K562 (cell line): ENCODE measurements at regions not wholly inside any gene's neighbourhood (a gene's known extent, or its start where the extent isn't known, plus 50 kb on each side); places are given as distances from the start of the nearest gene placed in this dataset.

Experiments
- ATAC-seq: fragments of 200-7000 bp; cut with Tn5 transposase; 3 replicates; pipeline ENCODE4 v1.9.1; 2020; ENCODE audit warnings: moderate library complexity
- BruUV-seq: library from RNA; stranded (reverse); fragments of 400-500 nt; replicated peaks from 2 replicates; lab custom pipeline; 2021; lab: Mats Ljungman, UMichigan
- CTCF ChIA-PET: fragments of 300-600 bp; formaldehyde crosslinking; extraction: SDS; loops from one replicate; lab custom pipeline; 2021; ENCODE audit warnings: low intra/inter-chr PET ratio; lab: Yijun Ruan, JAX
- POLR2A ChIA-PET: fragments of 300-600, 350-650 bp; sonication (Branson Sonifier 250); formaldehyde crosslinking; extraction: SDS; loops from one replicate; lab custom pipeline; 2021; ENCODE audit warnings: antibody characterized with exemption, inconsistent platforms; lab: Yijun Ruan, JAX
- DNase-seq, 4 experiments: peaks; one replicate each; pipeline versions ENCODE4 v3.0.0 to v3.0.0-alpha.2; 2011 to 2018; ENCODE audit warnings: low spot score in 3 of 4, mixed read lengths in 3 of 4; ENCODE audit errors: extremely low read depth in 1 of 4
- FAIRE-seq: peaks from 2 replicates; lab custom pipeline; 2011; peaks lifted over from hg19 to GRCh38; lab: Jason Lieb, UNC
- H2AFZ ChIP-seq: 2 replicates; pipeline ENCODE4 v1.6.0; 2011; ENCODE audit warnings: low read depth, low read length, control low read depth, inconsistent platforms
- H3K27ac ChIP-seq: fragments of 200-600 bp; 3 replicates; pipeline ENCODE4 v1.8.0; 2011; ENCODE audit warnings: low read depth, mild to moderate bottlenecking, control low read depth, inconsistent platforms, low read length, moderate library complexity, mixed read lengths; ENCODE audit errors: extremely low read depth
- H3K27me3 ChIP-seq, 2 experiments: fragments of 300-600 bp in 1 of 2; 2 replicates in 1 of 2; 3 replicates in 1 of 2; pipeline versions ENCODE4 v1.6.0 to v1.8.0; 2011; ENCODE audit warnings: inconsistent platforms in 2 of 2, low read length in 2 of 2, mild to moderate bottlenecking in 1 of 2, mixed read lengths in 1 of 2, moderate library complexity in 1 of 2; ENCODE audit not compliant: control insufficient read depth in 2 of 2, insufficient read depth in 2 of 2
- H3K36me3 ChIP-seq: fragments of 300-600 bp; 3 replicates; pipeline ENCODE4 v1.8.0; 2011; ENCODE audit warnings: mild to moderate bottlenecking, low read length, inconsistent platforms; ENCODE audit not compliant: control insufficient read depth, insufficient read depth
- H3K4me1 ChIP-seq, 2 experiments: fragments of 200-600 bp in 1 of 2; replicated peaks in 1 of 2; 2 replicates in 1 of 2; 3 replicates in 1 of 2; pipeline versions ENCODE4 v1.5.1 to v1.8.0; 2011; ENCODE audit warnings: inconsistent platforms in 2 of 2, low read length in 2 of 2, mild to moderate bottlenecking in 1 of 2, mixed read lengths in 1 of 2, moderate library complexity in 1 of 2; ENCODE audit not compliant: control insufficient read depth in 2 of 2, insufficient read depth in 2 of 2
- H3K4me2 ChIP-seq: 2 replicates; pipeline ENCODE4 v1.6.1; 2011; ENCODE audit warnings: low read length, control low read depth, inconsistent platforms, mixed read lengths; ENCODE audit not compliant: insufficient read depth
- H3K4me3 ChIP-seq: fragments of 200-600 bp; sonication (generic), shearing (Covaris generic); 2 replicates; pipeline ENCODE4 v1.5.1; 2016; ENCODE audit warnings: control low read depth, inconsistent platforms
- H3K79me2 ChIP-seq: fragments of 200-600 bp; 3 replicates; pipeline ENCODE4 v1.8.0; 2011; ENCODE audit warnings: low read length, inconsistent platforms; ENCODE audit not compliant: control insufficient read depth, insufficient read depth
- H3K9ac ChIP-seq, 2 experiments: 2 replicates each; pipeline versions ENCODE4 v1.6.0 to v1.6.1; 2011; ENCODE audit warnings: low read depth in 2 of 2, low read length in 2 of 2, control low read depth in 1 of 2, inconsistent platforms in 1 of 2, mild to moderate bottlenecking in 1 of 2, mixed read lengths in 1 of 2; ENCODE audit not compliant: insufficient read depth in 1 of 2
- H3K9me1 ChIP-seq: one replicate; pipeline ENCODE4 v1.6.0; 2011; ENCODE audit warnings: inconsistent platforms, mild to moderate bottlenecking, low read length, moderate library complexity; ENCODE audit not compliant: control insufficient read depth, insufficient read depth
- H3K9me3 ChIP-seq: replicated peaks from 2 replicates; pipeline ENCODE4 v1.5.1; 2011; ENCODE audit warnings: low read depth, low read length, inconsistent platforms; ENCODE audit not compliant: control insufficient read depth, insufficient read depth
- H4K20me1 ChIP-seq: replicated peaks from 2 replicates; pipeline ENCODE4 v1.6.1; 2011; ENCODE audit warnings: low read length, inconsistent platforms, mixed read lengths; ENCODE audit not compliant: control insufficient read depth, insufficient read depth
- COPS2 ChIP-seq: fragments of 450-650 bp; conservative IDR thresholded peaks from 2 replicates; pipeline ENCODE4 v1.6.1; 2016; ENCODE audit warnings: mild to moderate bottlenecking, moderate library complexity
- CREB1 ChIP-seq, 2 experiments: sonication (generic) in 1 of 2; formaldehyde crosslinking in 1 of 2; IDR thresholded peaks; 2 replicates each; pipeline versions ENCODE4 v1.6.1 to v1.8.0; 2012 to 2022; ENCODE audit warnings: inconsistent platforms in 1 of 2, mild to moderate bottlenecking in 1 of 2, missing genetic modification reagents in 1 of 2, moderate library complexity in 1 of 2
- PHB ChIP-seq: fragments of 250-450 bp; sonication (Bioruptor Pico); IDR thresholded peaks from 2 replicates; pipeline ENCODE4 v1.5.0; 2021
- SIRT6 ChIP-seq: IDR thresholded peaks from one replicate; pipeline ENCODE4 v1.6.1; 2012; ENCODE audit warnings: low read depth, mild to moderate bottlenecking, control low read depth, inconsistent platforms, low read length, moderate library complexity
- ZC3H11A ChIP-seq: IDR thresholded peaks from 2 replicates; pipeline ENCODE4 v1.6.1; 2012; ENCODE audit warnings: low read depth, low read length, improper control_type of control experiment
- ZNF766 ChIP-seq: fragments of 200-800 bp; sonication (Bioruptor generic); conservative IDR thresholded peaks from 2 replicates; pipeline ENCODE4 v1.6.1; 2016; ENCODE audit warnings: missing genetic modification characterization, missing compliant biosample characterization
- ZNF780A ChIP-seq: fragments of 250-450 bp; sonication (Bioruptor Pico); IDR thresholded peaks from 2 replicates; pipeline ENCODE4 v1.5.0; 2021; ENCODE audit warnings: mild to moderate bottlenecking
- WGBS: fragments of 100-300 bp; shearing (Covaris generic); methylation state at CpG from one replicate; pipeline ENCODE4 v1.1.6; 2016; ENCODE audit warnings: low coverage, mixed read lengths; ENCODE audit not compliant: insufficient coverage; ENCODE audit errors: missing lambda C conversion rate; 5-methylcytosine and 5-hydroxymethylcytosine counted together
- in situ Hi-C: fragments of 300-500 bp; cut with MboI; formaldehyde crosslinking; loops from 4 replicates; pipeline ENCODE4 v1.15.0; 2018; ENCODE audit warnings: inconsistent platforms, mixed read lengths
- intact Hi-C: fragments of 100-400 bp; cut with micrococcal nuclease; formaldehyde crosslinking; loops from 2 replicates; pipeline ENCODE4 v1.14.2; 2022
- TF ChIP-seq, protein P1 (sequence below): fragments of 450-650 bp; formaldehyde crosslinking; IDR thresholded peaks from 2 replicates; pipeline ENCODE4 v1.4.0; 2020; ENCODE audit warnings: mild to moderate bottlenecking, moderate library complexity

DNA sequence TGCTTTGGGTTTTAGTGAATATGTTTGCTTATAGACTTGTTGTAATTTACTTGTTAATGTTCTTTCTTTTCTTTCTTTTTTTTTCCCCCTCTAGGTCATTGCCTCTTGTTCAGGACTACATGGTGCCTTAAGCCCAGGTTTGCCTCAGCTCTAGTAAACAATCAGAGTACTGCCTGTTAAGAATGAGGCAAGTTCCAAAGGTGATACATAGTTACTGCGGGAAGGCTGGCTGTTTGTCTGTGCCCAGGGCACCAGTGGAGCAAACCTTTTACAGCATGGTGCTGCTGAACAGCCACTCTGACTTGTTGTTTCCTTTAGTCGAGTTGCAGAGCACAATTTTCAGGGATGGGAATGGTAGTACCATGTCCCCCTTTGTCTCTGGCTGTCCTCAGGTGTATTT, 517.2 kb downstream of the NYAP2 start (continued):
- TF ChIP-seq, protein P1, sequence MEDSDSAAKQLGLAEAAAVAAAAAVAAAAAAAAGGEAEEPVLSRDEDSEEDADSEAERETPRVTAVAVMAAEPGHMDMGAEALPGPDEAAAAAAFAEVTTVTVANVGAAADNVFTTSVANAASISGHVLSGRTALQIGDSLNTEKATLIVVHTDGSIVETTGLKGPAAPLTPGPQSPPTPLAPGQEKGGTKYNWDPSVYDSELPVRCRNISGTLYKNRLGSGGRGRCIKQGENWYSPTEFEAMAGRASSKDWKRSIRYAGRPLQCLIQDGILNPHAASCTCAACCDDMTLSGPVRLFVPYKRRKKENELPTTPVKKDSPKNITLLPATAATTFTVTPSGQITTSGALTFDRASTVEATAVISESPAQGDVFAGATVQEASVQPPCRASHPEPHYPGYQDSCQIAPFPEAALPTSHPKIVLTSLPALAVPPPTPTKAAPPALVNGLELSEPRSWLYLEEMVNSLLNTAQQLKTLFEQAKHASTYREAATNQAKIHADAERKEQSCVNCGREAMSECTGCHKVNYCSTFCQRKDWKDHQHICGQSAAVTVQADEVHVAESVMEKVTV (CRISPR knock-in tag), result no peak

DNA sequence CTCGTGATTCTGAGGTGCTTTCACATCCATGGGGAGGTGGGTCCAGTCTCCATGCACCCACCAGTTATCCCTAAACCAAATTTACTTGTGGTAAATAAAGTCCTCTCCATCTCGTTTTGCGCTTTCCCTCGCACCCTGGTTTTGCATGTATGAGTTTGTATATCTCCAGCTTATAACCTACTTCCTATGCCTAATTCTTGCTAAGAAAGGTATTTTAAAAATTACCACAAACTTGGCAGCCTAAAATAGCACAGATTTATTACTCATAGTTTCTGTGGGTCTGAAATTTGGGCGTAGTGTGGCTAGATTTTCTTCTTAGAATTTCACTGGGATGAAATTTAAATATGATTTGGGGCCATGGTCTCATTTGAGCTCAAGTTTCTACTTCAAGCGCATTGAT, 511.5 kb downstream of the NYAP2 start:
- FAIRE-seq (no peak), DNase-seq (no peak), ATAC-seq (no peak)
- Histone ChIP-seq H3K4me3 (no peak overlapping the region), H3K9me1 (no peaks in the 10 kb centered on the region), H3K9me3 (no peaks in the 10 kb centered on the region), H3K27me3 (no peaks in the 10 kb centered on the region), H3K36me3 (no peaks in the 10 kb centered on the region), H2AFZ (no peak overlapping the region), H3K4me1 (no peaks in the 10 kb centered on the region), H3K79me2 (no peaks in the 10 kb centered on the region), H3K9ac (no peak overlapping the region), H4K20me1 (no peaks in the 10 kb centered on the region), H3K4me2 (no peak overlapping the region), H3K27ac (no peak overlapping the region)
- ChIA-PET POLR2A (no interaction called here), CTCF (no interaction called here)
- 3% methylated on average over 6 of the region's 6 CpGs for WGBS
- no TSS peak for BruUV-seq
- intact Hi-C loops (no loop called here), in situ Hi-C loops (no loop called here)
- TF ChIP-seq CREB1 (IDR thresholded peaks at IDR 0.05) (no peak), CREB1 (CRISPR knock-in tag; IDR thresholded peaks at IDR 0.05) (no peak), COPS2 (no peak), PHB (CRISPR knock-in tag) (no peak), ZNF780A (CRISPR knock-in tag) (no peak), SIRT6 (no peak), ZNF766 (CRISPR knock-in tag) (no peak), ZC3H11A (no peak)
